ENCODE measurements at regions not wholly inside any gene's neighbourhood (a gene's known extent, or its start where the extent isn't known, plus 50 kb on each side); places are given as distances from the start of the nearest gene placed in this dataset.

DNA sequence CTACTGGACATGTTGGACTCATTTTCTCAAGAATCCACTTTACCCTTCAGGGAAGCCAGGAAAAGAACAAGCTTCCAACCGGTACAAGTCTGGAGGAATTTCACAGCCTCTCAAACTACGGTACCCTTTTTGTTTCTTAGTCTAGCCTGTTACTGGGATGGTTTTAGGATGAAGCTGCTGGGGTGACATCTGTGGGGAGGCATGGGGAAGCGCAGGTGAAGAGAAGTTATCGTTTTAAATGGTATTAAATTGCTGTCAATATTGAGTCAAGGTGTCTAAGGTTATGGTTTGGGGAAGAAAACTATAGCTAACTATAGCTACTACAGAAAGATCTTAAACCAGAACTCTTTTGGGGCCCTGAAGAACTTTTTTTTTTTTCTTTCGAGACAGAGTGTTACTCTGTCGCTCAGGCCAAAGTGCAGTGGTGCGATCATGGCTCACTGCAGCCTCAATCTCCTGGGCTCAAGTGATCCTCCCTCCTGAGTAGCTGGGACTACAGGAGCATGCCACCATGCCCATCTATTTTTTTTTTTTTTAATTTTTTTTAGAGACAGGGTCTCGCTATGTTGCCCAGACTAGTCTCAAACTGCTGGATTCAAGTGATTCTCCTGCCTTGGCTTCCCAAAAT is 128.7 kb downstream of the RIN2 start (continued):
- TF ChIP-seq, protein P1, sequence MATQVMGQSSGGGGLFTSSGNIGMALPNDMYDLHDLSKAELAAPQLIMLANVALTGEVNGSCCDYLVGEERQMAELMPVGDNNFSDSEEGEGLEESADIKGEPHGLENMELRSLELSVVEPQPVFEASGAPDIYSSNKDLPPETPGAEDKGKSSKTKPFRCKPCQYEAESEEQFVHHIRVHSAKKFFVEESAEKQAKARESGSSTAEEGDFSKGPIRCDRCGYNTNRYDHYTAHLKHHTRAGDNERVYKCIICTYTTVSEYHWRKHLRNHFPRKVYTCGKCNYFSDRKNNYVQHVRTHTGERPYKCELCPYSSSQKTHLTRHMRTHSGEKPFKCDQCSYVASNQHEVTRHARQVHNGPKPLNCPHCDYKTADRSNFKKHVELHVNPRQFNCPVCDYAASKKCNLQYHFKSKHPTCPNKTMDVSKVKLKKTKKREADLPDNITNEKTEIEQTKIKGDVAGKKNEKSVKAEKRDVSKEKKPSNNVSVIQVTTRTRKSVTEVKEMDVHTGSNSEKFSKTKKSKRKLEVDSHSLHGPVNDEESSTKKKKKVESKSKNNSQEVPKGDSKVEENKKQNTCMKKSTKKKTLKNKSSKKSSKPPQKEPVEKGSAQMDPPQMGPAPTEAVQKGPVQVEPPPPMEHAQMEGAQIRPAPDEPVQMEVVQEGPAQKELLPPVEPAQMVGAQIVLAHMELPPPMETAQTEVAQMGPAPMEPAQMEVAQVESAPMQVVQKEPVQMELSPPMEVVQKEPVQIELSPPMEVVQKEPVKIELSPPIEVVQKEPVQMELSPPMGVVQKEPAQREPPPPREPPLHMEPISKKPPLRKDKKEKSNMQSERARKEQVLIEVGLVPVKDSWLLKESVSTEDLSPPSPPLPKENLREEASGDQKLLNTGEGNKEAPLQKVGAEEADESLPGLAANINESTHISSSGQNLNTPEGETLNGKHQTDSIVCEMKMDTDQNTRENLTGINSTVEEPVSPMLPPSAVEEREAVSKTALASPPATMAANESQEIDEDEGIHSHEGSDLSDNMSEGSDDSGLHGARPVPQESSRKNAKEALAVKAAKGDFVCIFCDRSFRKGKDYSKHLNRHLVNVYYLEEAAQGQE (tag by site-specific recombination; IDR thresholded peaks at IDR 0.05) = no peak
- TF ChIP-seq, protein P2, sequence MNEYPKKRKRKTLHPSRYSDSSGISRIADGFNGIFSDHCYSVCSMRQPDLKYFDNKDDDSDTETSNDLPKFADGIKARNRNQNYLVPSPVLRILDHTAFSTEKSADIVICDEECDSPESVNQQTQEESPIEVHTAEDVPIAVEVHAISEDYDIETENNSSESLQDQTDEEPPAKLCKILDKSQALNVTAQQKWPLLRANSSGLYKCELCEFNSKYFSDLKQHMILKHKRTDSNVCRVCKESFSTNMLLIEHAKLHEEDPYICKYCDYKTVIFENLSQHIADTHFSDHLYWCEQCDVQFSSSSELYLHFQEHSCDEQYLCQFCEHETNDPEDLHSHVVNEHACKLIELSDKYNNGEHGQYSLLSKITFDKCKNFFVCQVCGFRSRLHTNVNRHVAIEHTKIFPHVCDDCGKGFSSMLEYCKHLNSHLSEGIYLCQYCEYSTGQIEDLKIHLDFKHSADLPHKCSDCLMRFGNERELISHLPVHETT (tag by site-specific recombination; IDR thresholded peaks at IDR 0.05) = no peak
- TF ChIP-seq ZNF514 (tag by site-specific recombination; IDR thresholded peaks at IDR 0.05) (no peak), ZEB2 (tag by site-specific recombination; IDR thresholded peaks at IDR 0.05) (no peak), ZNF660 (tag by site-specific recombination; IDR thresholded peaks at IDR 0.05) (no peak), HOXD13 (CRISPR knock-in tag; IDR thresholded peaks at IDR 0.05; ENCODE audit: borderline replicate concordance) (no peak)
- TF ChIP-seq, protein P3, sequence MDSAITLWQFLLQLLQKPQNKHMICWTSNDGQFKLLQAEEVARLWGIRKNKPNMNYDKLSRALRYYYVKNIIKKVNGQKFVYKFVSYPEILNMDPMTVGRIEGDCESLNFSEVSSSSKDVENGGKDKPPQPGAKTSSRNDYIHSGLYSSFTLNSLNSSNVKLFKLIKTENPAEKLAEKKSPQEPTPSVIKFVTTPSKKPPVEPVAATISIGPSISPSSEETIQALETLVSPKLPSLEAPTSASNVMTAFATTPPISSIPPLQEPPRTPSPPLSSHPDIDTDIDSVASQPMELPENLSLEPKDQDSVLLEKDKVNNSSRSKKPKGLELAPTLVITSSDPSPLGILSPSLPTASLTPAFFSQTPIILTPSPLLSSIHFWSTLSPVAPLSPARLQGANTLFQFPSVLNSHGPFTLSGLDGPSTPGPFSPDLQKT (IDR thresholded peaks at IDR 0.05; ENCODE audit: borderline replicate concordance, low read depth, low read length) = no peak
- TF ChIP-seq, protein P4, sequence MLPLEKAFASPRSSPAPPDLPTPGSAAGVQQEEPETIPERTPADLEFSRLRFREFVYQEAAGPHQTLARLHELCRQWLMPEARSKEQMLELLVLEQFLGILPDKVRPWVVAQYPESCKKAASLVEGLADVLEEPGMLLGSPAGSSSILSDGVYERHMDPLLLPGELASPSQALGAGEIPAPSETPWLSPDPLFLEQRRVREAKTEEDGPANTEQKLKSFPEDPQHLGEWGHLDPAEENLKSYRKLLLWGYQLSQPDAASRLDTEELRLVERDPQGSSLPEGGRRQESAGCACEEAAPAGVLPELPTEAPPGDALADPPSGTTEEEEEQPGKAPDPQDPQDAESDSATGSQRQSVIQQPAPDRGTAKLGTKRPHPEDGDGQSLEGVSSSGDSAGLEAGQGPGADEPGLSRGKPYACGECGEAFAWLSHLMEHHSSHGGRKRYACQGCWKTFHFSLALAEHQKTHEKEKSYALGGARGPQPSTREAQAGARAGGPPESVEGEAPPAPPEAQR (tag by site-specific recombination; IDR thresholded peaks at IDR 0.05) = no peak

DNA sequence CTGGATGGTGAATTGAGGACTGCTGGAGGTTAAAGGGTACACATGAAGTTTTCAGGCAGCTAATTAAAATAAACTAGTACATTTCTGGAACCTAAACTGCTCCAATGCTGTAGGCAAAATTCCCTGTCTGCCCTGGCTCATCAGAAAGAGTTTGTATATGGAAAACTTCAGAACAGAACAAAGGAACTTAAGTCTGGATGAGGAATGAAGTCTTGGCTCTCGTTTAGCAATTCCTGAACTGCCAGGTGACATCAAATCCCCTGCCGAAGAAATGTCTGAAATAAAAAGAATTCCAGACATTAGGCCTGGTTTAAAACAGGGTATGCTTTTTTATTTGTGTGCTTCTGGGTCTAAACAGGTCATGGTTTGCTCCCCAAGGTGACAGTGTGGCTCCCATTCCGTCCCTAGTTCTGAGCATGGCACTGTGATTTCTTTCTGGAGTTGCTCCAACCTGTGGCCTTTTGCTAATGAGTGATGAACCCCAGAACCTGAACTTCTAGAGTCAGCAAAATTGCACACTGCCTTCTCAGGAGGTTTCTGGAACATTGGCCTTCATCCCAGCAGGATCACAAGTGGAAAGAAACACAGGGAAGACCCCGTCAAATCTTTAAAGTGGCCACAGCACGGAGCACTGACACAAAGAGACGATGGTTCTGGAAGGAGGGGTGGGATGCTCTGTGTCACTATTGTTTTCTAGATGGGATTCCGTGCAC is 129.4 kb upstream of the NAA20 start:
- Histone ChIP-seq H3K36me3 (ENCODE audit: control insufficient read depth in 2 of 2, insufficient read depth in 1 of 2, low read length in 2 of 2) (no peaks in the 10 kb centered on the region), H3K4me3 (ENCODE audit: low read depth, low read length) (no peak overlapping the region), H3K4me1 (ENCODE audit: control insufficient read depth, insufficient read depth, low read length) (no peaks in the 10 kb centered on the region), H3K9me3 (ENCODE audit: control insufficient read depth, insufficient read depth, low read depth, low read length) (no peaks in the 10 kb centered on the region), H3K27ac (ENCODE audit: extremely low read depth, low read depth, low read length) (no peak overlapping the region)
- ChIA-PET POLR2A (no interaction called here), CTCF (interaction anchor here (0.6 to 1.3 kb wide), 4 partner anchors 101 to 777 kb away, joined by 3 to 5 read pairs (median 4); no protein-coding TSS in a partner anchor)
- TF ChIP-seq ZFHX2 (tag by site-specific recombination; conservative IDR thresholded peaks at IDR 0.05) = no peak
- TF ChIP-seq, protein P5, sequence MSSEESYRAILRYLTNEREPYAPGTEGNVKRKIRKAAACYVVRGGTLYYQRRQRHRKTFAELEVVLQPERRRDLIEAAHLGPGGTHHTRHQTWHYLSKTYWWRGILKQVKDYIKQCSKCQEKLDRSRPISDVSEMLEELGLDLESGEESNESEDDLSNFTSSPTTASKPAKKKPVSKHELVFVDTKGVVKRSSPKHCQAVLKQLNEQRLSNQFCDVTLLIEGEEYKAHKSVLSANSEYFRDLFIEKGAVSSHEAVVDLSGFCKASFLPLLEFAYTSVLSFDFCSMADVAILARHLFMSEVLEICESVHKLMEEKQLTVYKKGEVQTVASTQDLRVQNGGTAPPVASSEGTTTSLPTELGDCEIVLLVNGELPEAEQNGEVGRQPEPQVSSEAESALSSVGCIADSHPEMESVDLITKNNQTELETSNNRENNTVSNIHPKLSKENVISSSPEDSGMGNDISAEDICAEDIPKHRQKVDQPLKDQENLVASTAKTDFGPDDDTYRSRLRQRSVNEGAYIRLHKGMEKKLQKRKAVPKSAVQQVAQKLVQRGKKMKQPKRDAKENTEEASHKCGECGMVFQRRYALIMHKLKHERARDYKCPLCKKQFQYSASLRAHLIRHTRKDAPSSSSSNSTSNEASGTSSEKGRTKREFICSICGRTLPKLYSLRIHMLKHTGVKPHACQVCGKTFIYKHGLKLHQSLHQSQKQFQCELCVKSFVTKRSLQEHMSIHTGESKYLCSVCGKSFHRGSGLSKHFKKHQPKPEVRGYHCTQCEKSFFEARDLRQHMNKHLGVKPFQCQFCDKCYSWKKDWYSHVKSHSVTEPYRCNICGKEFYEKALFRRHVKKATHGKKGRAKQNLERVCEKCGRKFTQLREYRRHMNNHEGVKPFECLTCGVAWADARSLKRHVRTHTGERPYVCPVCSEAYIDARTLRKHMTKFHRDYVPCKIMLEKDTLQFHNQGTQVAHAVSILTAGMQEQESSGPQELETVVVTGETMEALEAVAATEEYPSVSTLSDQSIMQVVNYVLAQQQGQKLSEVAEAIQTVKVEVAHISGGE (tag by site-specific recombination; conservative IDR thresholded peaks at IDR 0.05; ENCODE audit: low read depth) = no peak
- TF ChIP-seq, protein P6, sequence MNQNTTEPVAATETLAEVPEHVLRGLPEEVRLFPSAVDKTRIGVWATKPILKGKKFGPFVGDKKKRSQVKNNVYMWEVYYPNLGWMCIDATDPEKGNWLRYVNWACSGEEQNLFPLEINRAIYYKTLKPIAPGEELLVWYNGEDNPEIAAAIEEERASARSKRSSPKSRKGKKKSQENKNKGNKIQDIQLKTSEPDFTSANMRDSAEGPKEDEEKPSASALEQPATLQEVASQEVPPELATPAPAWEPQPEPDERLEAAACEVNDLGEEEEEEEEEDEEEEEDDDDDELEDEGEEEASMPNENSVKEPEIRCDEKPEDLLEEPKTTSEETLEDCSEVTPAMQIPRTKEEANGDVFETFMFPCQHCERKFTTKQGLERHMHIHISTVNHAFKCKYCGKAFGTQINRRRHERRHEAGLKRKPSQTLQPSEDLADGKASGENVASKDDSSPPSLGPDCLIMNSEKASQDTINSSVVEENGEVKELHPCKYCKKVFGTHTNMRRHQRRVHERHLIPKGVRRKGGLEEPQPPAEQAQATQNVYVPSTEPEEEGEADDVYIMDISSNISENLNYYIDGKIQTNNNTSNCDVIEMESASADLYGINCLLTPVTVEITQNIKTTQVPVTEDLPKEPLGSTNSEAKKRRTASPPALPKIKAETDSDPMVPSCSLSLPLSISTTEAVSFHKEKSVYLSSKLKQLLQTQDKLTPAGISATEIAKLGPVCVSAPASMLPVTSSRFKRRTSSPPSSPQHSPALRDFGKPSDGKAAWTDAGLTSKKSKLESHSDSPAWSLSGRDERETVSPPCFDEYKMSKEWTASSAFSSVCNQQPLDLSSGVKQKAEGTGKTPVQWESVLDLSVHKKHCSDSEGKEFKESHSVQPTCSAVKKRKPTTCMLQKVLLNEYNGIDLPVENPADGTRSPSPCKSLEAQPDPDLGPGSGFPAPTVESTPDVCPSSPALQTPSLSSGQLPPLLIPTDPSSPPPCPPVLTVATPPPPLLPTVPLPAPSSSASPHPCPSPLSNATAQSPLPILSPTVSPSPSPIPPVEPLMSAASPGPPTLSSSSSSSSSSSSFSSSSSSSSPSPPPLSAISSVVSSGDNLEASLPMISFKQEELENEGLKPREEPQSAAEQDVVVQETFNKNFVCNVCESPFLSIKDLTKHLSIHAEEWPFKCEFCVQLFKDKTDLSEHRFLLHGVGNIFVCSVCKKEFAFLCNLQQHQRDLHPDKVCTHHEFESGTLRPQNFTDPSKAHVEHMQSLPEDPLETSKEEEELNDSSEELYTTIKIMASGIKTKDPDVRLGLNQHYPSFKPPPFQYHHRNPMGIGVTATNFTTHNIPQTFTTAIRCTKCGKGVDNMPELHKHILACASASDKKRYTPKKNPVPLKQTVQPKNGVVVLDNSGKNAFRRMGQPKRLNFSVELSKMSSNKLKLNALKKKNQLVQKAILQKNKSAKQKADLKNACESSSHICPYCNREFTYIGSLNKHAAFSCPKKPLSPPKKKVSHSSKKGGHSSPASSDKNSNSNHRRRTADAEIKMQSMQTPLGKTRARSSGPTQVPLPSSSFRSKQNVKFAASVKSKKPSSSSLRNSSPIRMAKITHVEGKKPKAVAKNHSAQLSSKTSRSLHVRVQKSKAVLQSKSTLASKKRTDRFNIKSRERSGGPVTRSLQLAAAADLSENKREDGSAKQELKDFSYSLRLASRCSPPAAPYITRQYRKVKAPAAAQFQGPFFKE (tag by site-specific recombination; IDR thresholded peaks at IDR 0.05; ENCODE audit: borderline replicate concordance) = no peak
- TF ChIP-seq SCRT1 (tag by site-specific recombination; IDR thresholded peaks at IDR 0.05; ENCODE audit: borderline replicate concordance) = no peak
- no peak for TF ChIP-seq ZNF266 (tag by site-specific recombination; IDR thresholded peaks at IDR 0.05; ENCODE audit: low read depth)
- no peak for TF ChIP-seq ZNF211 (tag by site-specific recombination; IDR thresholded peaks at IDR 0.05; ENCODE audit: low read depth)
- TF ChIP-seq KLF1 (tag by site-specific recombination; IDR thresholded peaks at IDR 0.05) = no peak
- no peak for TF ChIP-seq ZNF174 (tag by site-specific recombination; IDR thresholded peaks at IDR 0.05)
- TF ChIP-seq ZNF114 (tag by site-specific recombination; IDR thresholded peaks at IDR 0.05) = no peak
- no peak for TF ChIP-seq ZNF571 (tag by site-specific recombination; IDR thresholded peaks at IDR 0.05)

Measured in HEK293 (cell line).